ENCODE measurements at regions not wholly inside any gene's neighbourhood (a gene's known extent, or its start where the extent isn't known, plus 50 kb on each side); places are given as distances from the start of the nearest gene placed in this dataset.

DNA sequence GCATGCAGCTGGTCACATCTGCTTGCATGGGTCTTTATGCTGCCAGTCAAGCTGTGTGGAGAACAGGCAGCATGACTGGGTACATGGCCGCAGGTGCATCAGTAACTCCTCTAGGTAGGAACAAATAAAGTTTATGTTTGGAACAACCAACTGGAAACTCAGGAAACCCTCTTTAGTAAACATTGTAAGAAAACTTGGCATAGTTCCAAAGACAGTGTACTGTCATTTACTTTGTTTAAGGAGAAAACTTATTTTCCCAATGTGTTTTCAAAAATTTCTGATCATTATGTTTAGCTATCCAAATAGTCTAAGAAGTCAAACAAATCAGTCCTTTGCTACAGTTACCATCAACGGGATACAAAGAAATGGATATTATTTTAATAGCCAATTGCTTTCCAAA, 386.0 kb downstream of the CHSY3 start:
- DNase-seq = no peak

DNA sequence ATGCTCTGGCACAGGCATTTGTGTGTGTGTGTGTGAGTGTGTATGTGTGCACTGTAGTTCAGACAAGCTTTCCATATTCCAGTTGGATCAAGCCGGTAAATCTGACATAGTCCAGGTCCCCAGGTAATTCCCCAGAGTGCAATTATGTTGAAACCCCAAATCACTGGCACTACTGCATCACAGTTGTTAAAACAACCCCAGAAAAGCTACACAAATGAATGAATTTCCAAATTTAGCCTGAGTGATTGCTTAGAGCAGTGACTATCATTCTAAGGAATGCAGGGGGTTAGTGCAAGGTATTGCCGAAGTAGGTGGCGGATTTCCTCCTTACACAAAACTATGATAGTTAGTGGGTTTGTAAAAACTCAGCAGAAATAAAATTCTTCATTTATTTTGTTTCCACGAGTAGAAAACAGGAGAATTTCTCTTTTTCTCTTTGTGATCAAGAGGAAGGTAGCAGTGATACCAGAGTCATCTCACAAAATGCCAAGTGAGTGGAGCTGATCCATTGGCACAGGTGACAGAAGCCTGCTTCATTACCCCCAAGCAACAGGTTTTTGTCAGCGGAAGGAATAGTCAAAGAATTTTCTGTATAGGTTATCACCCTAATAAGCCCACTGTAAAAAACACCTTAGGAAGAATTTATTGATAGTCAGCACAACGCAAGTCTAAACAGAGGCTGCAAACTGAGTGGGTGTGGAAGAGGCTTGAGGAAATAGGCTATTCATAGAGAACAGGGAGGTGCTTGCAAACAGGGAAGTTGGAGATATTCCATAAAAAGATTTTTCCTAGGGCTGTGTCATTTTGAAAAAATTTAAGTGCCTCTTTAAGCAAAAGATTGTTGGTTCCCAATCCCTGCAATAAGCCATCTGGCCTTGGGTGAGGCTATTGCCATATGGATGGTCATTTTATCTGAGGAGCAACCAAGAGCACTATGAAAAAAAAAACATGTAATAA, 385.1 kb downstream of the CHSY3 start:
- no peak for DNase-seq

DNA sequence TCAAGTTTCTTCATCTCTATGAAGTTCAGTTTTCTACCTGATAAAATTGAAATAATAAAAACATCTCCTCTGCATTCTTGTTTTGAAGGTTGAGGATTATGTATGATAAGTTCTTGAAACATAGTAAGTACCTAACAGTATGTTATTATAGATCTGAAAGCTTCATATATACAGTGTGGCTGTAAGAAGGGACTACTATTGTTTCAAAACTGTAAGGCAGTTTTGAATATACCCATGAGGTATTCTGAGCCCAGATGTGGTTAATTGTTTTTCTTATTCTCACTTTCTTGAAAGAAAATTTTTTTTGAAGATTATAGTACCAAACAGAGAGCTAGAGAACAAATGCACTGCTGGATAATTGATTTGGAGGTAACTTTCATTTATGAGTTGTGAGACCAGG, 383.2 kb downstream of the CHSY3 start:
- DNase-seq = no peak

DNA sequence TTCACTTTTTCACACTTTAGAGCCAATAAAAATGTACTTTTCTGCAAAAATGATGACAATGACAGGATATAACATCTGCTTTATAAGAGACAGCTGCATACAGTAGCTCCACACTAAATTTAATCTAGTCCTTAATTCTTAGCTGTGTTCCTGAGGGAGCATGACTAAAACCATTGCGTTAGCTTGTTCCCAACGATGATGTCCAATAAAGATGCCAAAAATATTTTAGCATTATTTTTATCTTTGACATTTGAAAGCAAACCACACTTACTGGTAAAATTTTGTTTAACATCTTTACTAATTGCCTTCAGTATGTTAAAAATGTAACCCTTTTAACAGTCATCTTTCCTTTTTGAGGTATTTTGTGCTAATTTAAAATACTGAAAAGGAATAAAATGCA, 382.7 kb downstream of the CHSY3 start:
- DNase-seq = no peak

- DNase-seq = no peak
These were observed 377.8 kb downstream of the CHSY3 start for GRCh38 chr5:130282049-130282448.

DNA sequence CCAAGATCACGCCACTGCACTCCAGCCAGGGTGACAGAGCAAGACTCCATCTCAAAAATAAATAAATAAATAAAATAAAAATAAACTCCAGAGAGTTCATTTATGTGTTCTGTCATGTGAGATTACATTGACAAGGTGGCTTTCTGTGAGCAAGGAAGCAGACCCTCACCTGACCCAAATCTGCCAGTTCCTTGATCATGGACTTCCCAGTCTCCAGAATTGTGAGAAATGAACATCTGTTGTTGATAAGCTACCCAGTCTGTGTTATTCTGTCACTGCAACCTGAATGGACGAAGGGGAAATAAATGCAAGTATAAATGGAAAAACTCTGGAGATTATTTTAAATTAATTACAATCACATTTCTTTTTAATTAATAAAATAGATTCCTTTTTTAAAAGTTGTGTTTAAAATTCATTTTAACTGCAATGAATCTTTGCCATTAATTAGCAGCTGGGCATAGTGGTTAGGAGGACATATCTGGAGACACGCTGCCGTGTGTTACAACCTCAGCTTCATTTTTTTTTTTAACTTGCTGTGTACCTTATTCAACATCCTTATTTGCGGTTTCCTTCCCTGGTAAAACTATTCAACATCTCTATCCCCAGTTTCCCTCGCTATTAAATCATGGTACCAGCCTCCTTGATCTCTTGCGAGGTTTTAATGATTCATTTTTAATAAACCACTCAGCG, 376.4 kb downstream of the CHSY3 start:
- DNase-seq = no peak

DNA sequence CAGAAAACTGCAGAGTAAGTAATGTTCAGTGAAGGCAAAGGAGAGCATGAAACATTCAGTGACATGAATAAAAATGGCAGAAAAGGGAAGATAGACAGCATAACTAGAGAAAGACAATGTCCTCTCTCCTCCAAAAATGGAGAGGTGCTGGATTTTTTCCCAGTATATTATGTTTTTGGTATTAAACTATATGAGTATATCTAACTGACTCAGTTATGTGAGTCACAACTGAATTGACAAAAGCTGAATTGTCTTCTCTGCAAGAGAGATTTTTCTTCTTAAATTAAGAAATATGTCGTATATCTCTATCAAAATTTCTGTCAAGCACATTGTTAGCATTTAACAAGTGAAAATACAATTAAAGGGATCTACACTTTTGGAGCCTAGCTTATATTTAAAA, 375.1 kb downstream of the CHSY3 start:
- no peak for DNase-seq

DNA sequence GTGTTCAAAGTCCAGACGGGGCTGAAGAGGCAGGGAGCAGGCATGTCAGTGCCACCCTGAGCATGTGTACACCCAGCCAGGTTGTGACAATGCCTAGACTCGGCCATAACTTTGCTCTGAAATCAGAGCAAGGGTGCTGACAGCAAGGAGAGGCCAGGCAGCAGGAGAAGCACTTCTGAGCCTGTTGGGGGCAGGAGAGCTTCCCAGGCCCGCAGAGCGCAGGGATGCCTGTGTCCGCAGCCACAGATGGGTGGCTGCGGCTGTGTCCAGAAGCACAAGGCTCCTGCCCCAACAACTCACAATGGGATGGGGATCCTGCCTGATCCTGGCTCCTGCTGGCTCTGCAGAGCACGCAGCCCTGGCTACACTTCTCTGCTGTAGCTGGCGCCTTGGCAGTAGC, 373.9 kb downstream of the CHSY3 start:
- no peak for DNase-seq

- DNase-seq = no peak
These were observed 373.3 kb downstream of the CHSY3 start for GRCh38 chr5:130277522-130277921.

DNA sequence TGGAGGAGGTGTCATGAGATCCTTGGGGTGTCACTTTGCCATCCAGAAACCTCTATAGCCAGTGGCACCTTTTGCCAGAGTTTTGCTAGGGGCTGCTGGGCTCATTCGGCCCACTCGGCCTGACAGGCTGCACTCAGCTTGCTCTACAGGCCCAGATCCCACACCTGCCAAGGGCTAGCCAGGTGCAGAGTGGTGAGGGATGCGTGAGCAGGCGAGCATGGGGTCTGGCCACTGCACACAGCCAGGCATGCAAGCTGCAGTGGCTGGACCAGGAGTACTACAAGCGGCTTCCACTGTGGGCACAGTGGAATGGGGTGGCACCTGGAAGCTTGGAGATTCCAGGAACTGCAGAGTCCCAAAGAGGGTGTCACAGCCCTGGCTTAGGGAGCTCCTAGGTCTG, 372.7 kb downstream of the CHSY3 start:
- no peak for DNase-seq

- DNase-seq = no peak
These were observed 368.6 kb downstream of the CHSY3 start for GRCh38 chr5:130272837-130273236.

DNA sequence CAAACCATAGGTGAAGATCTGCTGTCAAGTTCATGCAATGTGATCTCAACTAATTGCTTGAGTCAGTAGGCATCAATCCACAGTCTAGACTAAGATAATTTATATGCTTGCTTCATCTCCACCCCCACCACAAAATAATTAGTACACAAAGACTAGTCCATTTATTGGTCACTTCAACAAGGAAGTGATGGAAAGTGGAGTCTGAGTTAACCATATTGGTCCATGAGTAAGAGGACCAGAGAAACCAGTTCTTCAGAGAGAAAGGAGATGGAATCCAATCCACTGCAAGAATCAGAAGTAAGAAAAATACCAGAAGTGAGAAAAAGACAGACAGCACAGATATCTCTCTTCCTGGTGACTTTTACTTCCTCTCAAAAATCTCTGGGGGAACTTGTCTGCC, 366.5 kb downstream of the CHSY3 start:
- DNase-seq = no peak

DNA sequence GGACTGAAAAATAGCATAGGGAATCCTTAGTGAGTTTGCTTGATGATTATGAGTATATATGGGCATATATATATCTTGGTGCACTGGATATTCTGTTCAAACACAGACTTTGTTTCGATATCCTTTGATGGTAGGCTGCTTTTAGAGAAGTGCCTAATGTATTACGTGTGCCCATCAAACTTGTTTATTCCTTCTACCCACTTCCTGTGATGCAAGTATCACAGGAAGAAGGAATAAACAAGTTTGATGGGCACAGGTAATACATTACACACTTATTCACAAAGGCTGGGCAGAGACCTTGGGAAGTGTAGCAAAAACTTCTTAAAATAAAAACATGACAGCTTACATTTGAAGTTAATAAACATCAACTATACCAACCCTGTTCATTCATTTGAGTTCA, 364.2 kb downstream of the CHSY3 start:
- no peak for DNase-seq

DNA sequence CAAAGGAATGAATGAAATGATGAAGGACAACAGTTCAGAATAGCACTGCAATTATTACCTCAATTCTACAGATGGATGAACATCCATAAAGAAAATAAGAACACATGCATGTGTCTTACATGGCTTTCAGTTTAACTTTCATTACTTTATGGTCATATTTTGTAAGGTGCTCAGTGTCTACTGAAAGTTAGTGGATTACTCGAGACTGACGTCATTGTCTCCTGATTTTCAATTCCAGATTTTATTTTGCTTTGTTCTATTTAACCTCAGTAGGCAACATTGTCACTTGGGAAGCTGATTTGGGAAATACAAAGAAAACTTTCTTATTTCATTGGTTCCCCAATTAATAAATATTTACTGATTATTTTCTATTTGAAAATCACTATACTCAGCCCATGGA, 363.7 kb downstream of the CHSY3 start:
- no peak for DNase-seq

- no peak for DNase-seq
These were observed 356.2 kb downstream of the CHSY3 start for GRCh38 chr5:130260481-130260880.

- no peak for DNase-seq
These were observed 347.7 kb downstream of the CHSY3 start for GRCh38 chr5:130251931-130252330.

DNA sequence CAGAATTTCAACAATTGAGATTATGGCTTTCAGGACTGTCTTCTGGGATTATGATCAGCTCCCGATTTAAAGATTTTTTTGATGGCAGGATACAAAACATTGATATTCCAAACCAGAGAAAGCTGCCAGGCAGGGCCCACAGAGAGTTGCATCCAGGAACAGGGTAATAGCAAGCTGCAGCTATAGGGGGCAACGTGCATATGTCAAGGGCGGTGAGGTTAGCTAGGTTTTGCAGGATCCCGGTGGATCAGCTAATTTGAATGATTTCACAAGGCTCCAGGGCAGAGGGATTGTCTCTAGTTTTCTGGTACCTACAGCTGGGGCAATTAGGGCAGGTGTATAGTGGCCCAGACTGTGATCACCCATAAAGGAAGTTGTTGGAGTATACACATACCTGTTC, 339.4 kb downstream of the CHSY3 start:
- no peak for DNase-seq

DNA sequence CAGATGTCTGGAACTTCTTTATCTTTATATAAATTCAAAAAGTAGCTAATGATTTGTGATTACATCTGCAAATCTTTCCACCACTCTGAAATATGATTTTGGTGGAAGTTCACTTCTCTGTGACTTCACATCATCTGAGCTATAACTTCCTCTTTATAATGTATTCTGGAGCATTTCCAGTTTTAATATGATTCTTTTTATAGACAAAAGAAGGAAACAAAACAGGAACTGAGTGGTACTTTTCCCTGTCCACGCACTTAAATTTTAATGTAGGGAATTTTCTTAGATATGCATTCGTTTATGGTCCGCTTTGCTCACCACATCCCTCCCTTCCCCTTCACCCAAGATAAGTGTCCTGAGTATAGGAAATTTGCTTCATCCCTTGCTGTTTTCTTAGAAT, 333.5 kb downstream of the CHSY3 start:
- DNase-seq = no peak
